ENCODE measurements at regions not wholly inside any gene's neighbourhood (a gene's known extent, or its start where the extent isn't known, plus 50 kb on each side); places are given as distances from the start of the nearest gene placed in this dataset.

DNA sequence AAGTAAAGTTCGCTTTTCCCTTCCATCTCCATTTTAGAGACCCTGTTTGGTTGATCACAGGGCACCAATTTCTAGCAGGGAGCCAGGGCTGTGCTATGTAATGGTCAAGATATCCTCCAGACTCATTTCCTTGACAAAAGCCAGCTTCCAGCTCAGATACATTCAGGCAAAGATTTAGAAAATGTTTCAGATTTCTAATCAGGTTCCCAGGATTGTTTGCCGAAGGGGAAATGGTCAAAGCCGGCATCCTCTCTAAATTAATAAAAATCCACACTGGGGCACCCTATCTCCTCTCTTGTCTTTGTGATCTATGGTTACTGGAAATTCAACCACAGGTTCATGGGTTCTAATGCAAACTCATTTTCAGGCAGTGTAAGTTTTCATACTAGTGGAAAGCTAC lies 686.8 kb upstream of the KIF2B start:
- Histone ChIP-seq H3K36me3 (no peaks in the 10 kb centered on the region), H3K27me3 (no peaks in the 10 kb centered on the region), H3K4me3 (no peak overlapping the region), H3K27ac (no peak overlapping the region), H3K4me1 (no peaks in the 10 kb centered on the region), H3K9me3 (no peaks in the 10 kb centered on the region)
- no peak for DNase-seq (ENCODE audit: extremely low spot score in 2 of 2)
- no peak for TF ChIP-seq CTCF (IDR thresholded peaks at IDR 0.05)
- no peak for TF ChIP-seq POLR2A (IDR thresholded peaks at IDR 0.05)
- no peak for TF ChIP-seq POLR2AphosphoS5 (IDR thresholded peaks at IDR 0.05; ENCODE audit: insufficient read depth in 1 of 2, low read depth in 1 of 2)
- intact Hi-C loops (cut with DNase I) = no loop called here

DNA sequence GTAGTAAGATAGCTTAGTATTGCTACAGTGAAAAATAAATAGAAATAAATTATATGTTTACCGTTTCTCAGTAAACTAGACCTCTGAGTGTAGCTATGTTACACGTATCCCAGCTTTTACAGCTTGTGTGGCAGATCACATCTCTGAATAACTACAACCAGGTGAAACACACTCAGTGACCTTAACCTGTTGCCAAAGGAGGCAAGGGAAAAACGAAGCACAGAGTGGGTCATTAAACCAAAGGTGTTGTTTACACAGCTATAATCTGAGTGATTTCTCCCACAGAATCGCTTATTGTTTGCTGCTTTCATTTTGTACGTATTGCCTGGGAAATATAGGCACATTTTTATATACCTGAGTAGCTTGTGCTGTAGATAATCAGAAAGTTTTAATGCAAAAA lies 688.2 kb upstream of the KIF2B start:
- TF ChIP-seq CTCF (IDR thresholded peaks at IDR 0.05) (no peak), POLR2AphosphoS5 (IDR thresholded peaks at IDR 0.05; ENCODE audit: insufficient read depth in 1 of 2, low read depth in 1 of 2) (no peak), POLR2A (IDR thresholded peaks at IDR 0.05) (no peak)
- no peaks in the 10 kb centered on the region for H3K36me3 ChIP-seq
- DNase-seq (ENCODE audit: extremely low spot score in 2 of 2) = no peak
- H3K27me3 ChIP-seq = no peaks in the 10 kb centered on the region
- no peak overlapping the region for H3K4me3 ChIP-seq
- H3K4me1 ChIP-seq = no peaks in the 10 kb centered on the region
- H3K9me3 ChIP-seq = no peaks in the 10 kb centered on the region
- no peak overlapping the region for H3K27ac ChIP-seq
- intact Hi-C loops (cut with DNase I) = no loop called here

DNA sequence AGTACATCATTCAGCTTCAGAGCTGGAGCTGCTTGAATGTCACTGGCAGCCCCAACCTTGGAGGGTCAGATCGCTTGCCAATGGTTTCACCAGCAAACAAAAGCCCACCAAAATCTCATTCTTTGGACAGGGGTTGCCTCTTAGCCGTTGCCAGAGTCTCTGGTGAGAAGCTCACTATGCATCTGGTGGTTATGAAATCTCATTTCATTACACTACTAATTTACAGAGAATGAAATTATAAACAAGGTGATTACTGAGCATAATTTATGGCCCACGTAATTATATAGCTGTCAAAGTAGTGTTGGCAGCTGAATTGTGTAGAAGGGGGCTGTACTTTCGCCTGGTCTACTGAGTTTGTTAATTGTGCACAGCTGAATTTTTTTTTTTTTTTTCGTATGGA lies 688.9 kb upstream of the KIF2B start:
- H3K27me3 ChIP-seq = no peaks in the 10 kb centered on the region
- H3K9me3 ChIP-seq = no peaks in the 10 kb centered on the region
- no peaks in the 10 kb centered on the region for H3K36me3 ChIP-seq
- H3K4me1 ChIP-seq = no peaks in the 10 kb centered on the region
- intact Hi-C loops (cut with DNase I) = no loop called here
- no peak for TF ChIP-seq CTCF (IDR thresholded peaks at IDR 0.05)
- TF ChIP-seq POLR2A (IDR thresholded peaks at IDR 0.05) = no peak
- TF ChIP-seq POLR2AphosphoS5 (IDR thresholded peaks at IDR 0.05; ENCODE audit: insufficient read depth in 1 of 2, low read depth in 1 of 2) = no peak
- H3K4me3 ChIP-seq = no peak overlapping the region
- no peak overlapping the region for H3K27ac ChIP-seq
- DNase-seq (ENCODE audit: extremely low spot score in 2 of 2) = no peak

GRCh38 chr17:53129863-53130262 lies 692.9 kb upstream of the KIF2B start:
- H3K9me3 ChIP-seq = no peaks in the 10 kb centered on the region
- H3K27ac ChIP-seq = no peak overlapping the region
- intact Hi-C loops (cut with DNase I) = no loop called here
- no peaks in the 10 kb centered on the region for H3K4me1 ChIP-seq
- no peak overlapping the region for H3K4me3 ChIP-seq
- no peak for DNase-seq (ENCODE audit: extremely low spot score in 2 of 2)
- no peaks in the 10 kb centered on the region for H3K36me3 ChIP-seq
- H3K27me3 ChIP-seq = no peaks in the 10 kb centered on the region
- TF ChIP-seq CTCF (IDR thresholded peaks at IDR 0.05) = no peak
- no peak for TF ChIP-seq POLR2A (IDR thresholded peaks at IDR 0.05)
- TF ChIP-seq POLR2AphosphoS5 (IDR thresholded peaks at IDR 0.05; ENCODE audit: insufficient read depth in 1 of 2, low read depth in 1 of 2) = no peak

DNA sequence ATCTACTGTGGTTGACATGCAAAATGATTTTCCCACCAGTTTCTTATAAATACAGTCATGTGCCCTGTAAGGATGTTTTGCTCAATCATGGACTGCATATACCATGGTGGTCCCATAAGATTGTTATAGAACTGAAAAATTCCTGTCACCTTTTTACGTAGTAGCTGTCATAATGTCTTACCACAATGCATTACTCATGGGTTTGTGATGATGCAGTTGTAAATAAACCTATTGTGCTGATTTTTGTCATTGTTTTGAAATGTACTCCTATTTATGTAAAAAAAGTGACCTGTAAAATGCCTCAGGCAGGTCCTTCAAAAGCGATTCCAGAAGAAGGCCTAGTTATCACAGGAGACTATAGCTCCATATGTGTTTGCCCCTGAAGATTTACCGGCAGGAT lies 695.4 kb upstream of the KIF2B start:
- Histone ChIP-seq H3K27me3 (no peaks in the 10 kb centered on the region), H3K36me3 (no peaks in the 10 kb centered on the region), H3K4me3 (no peak overlapping the region), H3K4me1 (no peaks in the 10 kb centered on the region), H3K27ac (no peak overlapping the region), H3K9me3 (no peaks in the 10 kb centered on the region)
- DNase-seq (ENCODE audit: extremely low spot score in 2 of 2) = no peak
- no peak for TF ChIP-seq CTCF (IDR thresholded peaks at IDR 0.05)
- TF ChIP-seq POLR2AphosphoS5 (IDR thresholded peaks at IDR 0.05; ENCODE audit: insufficient read depth in 1 of 2, low read depth in 1 of 2) = no peak
- TF ChIP-seq POLR2A (IDR thresholded peaks at IDR 0.05) = no peak
- intact Hi-C loops (cut with DNase I) = no loop called here

Data from vagina (tissue), 2 donors.